GM13976 (cell line): ENCODE measurements at regions not wholly inside any gene's neighbourhood (a gene's known extent, or its start where the extent isn't known, plus 50 kb on each side); places are given as distances from the start of the nearest gene placed in this dataset.

Experiments used
- DNase-seq: peaks from one replicate; pipeline ENCODE4 v3.0.0; 2012; ENCODE audit warnings: low spot score
- in situ Hi-C: fragments of 300-500 bp; cut with MboI; formaldehyde crosslinking; loops from one replicate; pipeline ENCODE4 v1.12.0; 2022; ENCODE audit warnings: low sequenced_read_pairs, mixed read lengths, inconsistent platforms; ENCODE audit not compliant: unreplicated experiment
- TF ChIP-seq, protein P1 (sequence below): IDR thresholded peaks from 2 replicates; pipeline ENCODE4 v1.5.1; 2012; ENCODE audit warnings: borderline replicate concordance, mild to moderate bottlenecking; ENCODE audit not compliant: insufficient read depth; ENCODE audit errors: extremely low read depth, missing control alignments, control extremely low read depth

DNA sequence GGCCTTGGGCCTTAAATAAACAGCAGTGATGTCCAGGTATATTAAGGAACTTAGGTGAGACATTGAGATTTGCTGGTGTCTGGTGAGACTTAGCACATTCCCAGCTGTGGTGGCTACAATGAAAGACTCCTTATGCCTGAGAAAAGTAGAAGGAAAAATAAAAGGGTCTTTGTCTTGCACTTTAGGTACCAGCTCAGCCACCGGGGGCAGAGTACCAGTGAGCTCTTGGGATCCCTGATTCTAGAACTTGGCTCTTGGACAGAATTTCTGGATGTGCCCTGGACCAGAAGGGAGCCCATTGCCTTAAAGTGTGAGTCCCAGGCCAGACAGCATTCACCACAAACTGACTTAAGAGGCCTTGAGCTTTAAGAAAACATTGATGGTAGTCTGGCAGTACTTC is 1038.7 kb downstream of the SORCS3 start:
- TF ChIP-seq, protein P1, sequence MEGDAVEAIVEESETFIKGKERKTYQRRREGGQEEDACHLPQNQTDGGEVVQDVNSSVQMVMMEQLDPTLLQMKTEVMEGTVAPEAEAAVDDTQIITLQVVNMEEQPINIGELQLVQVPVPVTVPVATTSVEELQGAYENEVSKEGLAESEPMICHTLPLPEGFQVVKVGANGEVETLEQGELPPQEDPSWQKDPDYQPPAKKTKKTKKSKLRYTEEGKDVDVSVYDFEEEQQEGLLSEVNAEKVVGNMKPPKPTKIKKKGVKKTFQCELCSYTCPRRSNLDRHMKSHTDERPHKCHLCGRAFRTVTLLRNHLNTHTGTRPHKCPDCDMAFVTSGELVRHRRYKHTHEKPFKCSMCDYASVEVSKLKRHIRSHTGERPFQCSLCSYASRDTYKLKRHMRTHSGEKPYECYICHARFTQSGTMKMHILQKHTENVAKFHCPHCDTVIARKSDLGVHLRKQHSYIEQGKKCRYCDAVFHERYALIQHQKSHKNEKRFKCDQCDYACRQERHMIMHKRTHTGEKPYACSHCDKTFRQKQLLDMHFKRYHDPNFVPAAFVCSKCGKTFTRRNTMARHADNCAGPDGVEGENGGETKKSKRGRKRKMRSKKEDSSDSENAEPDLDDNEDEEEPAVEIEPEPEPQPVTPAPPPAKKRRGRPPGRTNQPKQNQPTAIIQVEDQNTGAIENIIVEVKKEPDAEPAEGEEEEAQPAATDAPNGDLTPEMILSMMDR: no peak
- DNase-seq: no peak
- in situ Hi-C loops: no loop called here

DNA sequence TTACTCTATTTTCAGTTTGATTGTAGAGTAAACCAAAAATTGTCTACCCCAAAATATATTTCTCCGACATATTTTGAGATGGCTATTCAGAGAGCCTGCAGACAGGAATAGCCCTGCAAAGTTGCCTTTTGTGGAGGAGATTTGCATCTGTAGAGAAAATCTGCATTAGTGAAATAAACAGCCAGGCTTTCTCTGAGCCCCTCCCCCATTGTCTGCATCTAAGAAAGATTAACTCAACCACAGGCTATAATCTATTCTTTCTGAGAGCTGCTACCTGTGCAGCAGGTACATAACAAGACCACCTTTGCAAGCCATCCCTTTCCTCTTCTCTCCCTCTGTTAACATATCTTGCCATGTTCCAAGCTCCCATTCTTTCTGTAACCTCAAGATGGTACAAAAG is 1034.2 kb downstream of the SORCS3 start:
- TF ChIP-seq, protein P1: no peak
- DNase-seq: no peak
- in situ Hi-C loops: no loop called here

DNA sequence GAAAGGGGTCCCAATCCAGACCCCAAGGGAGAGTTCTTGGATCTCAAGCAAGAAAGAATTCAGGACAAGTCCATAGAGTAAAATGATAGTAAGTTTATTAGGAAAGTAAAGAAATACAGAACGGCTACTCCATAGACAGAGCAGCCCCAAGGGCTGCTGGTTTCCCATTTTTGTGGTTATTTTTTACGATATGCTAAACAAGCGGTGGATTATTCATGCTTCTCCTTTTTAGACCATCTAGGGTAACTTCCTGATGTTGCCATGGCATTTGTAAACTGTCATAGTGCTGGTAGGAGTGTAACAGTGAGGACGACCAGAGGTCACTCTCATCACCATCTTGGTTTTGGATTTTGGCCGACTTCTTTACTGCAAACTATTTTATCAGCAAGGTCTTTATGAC is 1033.4 kb downstream of the SORCS3 start:
- TF ChIP-seq, protein P1: no peak
- in situ Hi-C loops: no loop called here
- no peak for DNase-seq

DNA sequence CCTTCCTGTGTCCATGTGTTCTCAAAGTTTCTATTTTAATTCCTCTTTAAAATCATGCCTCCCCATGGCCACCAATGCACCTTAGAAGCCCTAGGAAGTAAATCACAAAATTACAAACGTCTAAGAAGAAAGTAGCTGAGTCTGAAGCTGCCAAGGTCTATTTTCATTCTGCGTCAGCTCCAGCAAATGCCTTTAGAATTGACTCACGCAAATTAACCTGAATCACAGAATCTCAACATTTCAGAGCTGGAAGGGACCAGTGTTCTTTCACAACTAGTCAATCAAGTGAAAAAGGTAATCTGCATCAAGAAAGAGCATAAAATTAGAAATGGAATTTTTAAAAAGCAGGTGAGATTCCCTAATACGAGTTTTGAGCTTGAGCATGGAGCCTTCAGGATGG is 1017.6 kb downstream of the SORCS3 start:
- TF ChIP-seq, protein P1: no peak
- DNase-seq: no peak
- in situ Hi-C loops: no loop called here

DNA sequence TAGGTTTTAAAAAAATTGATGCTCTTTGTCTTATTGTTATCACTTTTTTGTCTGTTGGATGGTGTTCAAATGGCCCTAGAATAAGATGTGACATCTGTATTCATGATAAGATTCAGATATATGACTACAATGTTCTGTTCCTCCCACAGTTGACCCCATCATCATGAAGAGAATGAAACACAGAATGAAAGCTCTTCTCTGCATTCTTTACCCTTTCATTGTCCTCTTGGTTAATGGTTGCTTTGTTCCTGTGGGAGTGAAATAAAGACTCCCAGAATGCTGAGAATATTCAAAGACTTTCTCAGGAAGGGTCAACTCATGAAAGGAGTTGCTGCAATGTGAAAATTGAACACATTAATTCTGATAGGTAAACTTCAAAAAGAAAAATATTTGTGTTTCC is 1015.8 kb downstream of the SORCS3 start:
- TF ChIP-seq, protein P1: no peak
- no peak for DNase-seq
- in situ Hi-C loops: no loop called here

DNA sequence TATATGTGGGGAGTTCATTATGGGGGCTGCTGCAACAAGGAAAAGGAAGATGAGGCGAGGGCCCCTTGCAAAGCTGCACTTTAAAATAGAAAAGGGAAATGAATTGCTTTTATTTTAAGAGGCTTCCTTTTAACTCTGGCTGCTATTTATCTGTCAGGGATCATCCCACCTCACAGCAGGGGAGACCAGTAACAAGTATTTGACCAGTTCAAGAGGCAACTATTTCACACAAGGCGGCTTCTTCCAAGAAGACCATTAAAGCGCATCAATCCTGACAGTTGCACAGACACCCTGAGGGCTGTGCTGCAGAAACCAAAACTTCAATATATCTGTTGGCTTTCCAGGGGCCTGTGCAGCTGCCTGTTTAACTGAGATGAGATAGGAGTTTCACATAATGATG is 1009.2 kb downstream of the SORCS3 start:
- in situ Hi-C loops: no loop called here
- TF ChIP-seq, protein P1: no peak
- DNase-seq: no peak

DNA sequence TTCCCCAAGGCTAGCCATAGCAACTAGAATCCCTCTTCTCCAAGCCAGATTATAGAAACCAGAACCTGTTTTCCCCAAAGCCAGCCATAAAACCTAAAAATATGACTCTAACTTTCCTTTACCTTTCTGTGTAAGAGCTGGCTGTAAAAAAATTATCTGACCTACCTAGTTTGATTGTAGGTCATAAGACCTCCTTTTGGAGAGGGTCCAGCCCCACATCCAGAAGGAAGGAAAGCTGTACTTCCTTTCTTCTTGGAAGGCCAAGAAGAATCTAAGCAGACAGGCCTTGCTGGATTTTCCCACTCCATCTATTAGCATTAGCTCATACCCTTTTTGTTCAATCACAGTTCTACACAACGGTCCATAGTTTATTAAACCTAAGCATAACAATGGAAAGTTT is 1006.3 kb downstream of the SORCS3 start:
- TF ChIP-seq, protein P1: no peak
- DNase-seq: no peak
- in situ Hi-C loops: no loop called here
